Neural progenitor cell (in vitro differentiated cells): ENCODE measurements at regions not wholly inside any gene's neighbourhood (a gene's known extent, or its start where the extent isn't known, plus 50 kb on each side); places are given as distances from the start of the nearest gene placed in this dataset.

Experiments
- DNase-seq: peaks from one replicate; pipeline ENCODE4 v3.0.0-alpha.2; 2016; ENCODE audit warnings: low spot score
- H2AFZ ChIP-seq: fragments of 200-600 bp; sonication (generic); replicated peaks from 2 replicates; pipeline ENCODE4 v1.6.1; 2016; ENCODE audit warnings: antibody characterized with exemption
- H3F3A ChIP-seq: fragments of 200-600 bp; sonication (generic); 2 replicates; pipeline ENCODE4 v1.6.1; 2016; ENCODE audit warnings: antibody characterized with exemption, low read depth
- H3K27ac ChIP-seq: fragments of 200-600 bp; sonication (generic); 2 replicates; pipeline ENCODE4 v1.5.1; 2016; ENCODE audit warnings: mild to moderate bottlenecking
- H3K27me3 ChIP-seq: fragments of 200-600 bp; sonication (generic); 2 replicates; pipeline ENCODE4 v1.6.1; 2016; ENCODE audit warnings: mild to moderate bottlenecking, moderate library complexity
- H3K36me3 ChIP-seq: fragments of 200-600 bp; sonication (generic); 2 replicates; pipeline ENCODE4 v1.5.1; 2016
- H3K4me1 ChIP-seq: fragments of 200-600 bp; sonication (generic); 2 replicates; pipeline ENCODE4 v1.6.1; 2016; ENCODE audit warnings: mixed run types
- H3K4me2 ChIP-seq: fragments of 200-600 bp; sonication (generic); 2 replicates; pipeline ENCODE4 v1.6.1; 2016
- H3K4me3 ChIP-seq: fragments of 200-600 bp; sonication (generic); 2 replicates; pipeline ENCODE4 v1.5.1; 2016
- H3K79me2 ChIP-seq: fragments of 200-600 bp; sonication (generic); 2 replicates; pipeline ENCODE4 v1.6.1; 2016; ENCODE audit warnings: low read depth
- H3K9ac ChIP-seq: fragments of 200-600 bp; sonication (generic); 2 replicates; pipeline ENCODE4 v1.6.1; 2016
- H3K9me3 ChIP-seq: fragments of 200-600 bp; sonication (generic); 2 replicates; pipeline ENCODE4 v1.5.1; 2016; ENCODE audit warnings: low read depth
- H4K20me1 ChIP-seq: fragments of 200-600 bp; sonication (generic); 2 replicates; pipeline ENCODE4 v1.6.1; 2016; ENCODE audit warnings: low read depth
- H3K27ac Mint-ChIP-seq: 3 replicates; pipeline ENCODE4 v1.8.0; 2021; ENCODE audit warnings: mixed read lengths
- H3K27me3 Mint-ChIP-seq: 2 replicates; pipeline ENCODE4 v1.8.0; 2022; ENCODE audit warnings: low read depth, mild to moderate bottlenecking, inconsistent platforms, moderate library complexity, mixed read lengths; ENCODE audit not compliant: insufficient read depth
- H3K36me3 Mint-ChIP-seq: 3 replicates; pipeline ENCODE4 v1.8.0; 2021; ENCODE audit warnings: mixed read lengths
- H3K4me1 Mint-ChIP-seq: 3 replicates; pipeline ENCODE4 v1.8.0; 2021; ENCODE audit warnings: mixed read lengths
- H3K4me3 Mint-ChIP-seq: 3 replicates; pipeline ENCODE4 v1.8.0; 2021; ENCODE audit warnings: mild to moderate bottlenecking, moderate library complexity, mixed read lengths
- H3K9me3 Mint-ChIP-seq: 3 replicates; pipeline ENCODE4 v1.8.0; 2020; ENCODE audit warnings: mixed read lengths
- EZH2 ChIP-seq: fragments of 200-600 bp; sonication (generic); IDR thresholded peaks from 2 replicates; pipeline ENCODE4 v1.6.1; 2017; ENCODE audit warnings: antibody characterized with exemption, mild to moderate bottlenecking, moderate library complexity
- EZH2phosphoT487 ChIP-seq: fragments of 200-600 bp; sonication (generic); IDR thresholded peaks from 2 replicates; pipeline ENCODE4 v1.6.1; 2017; ENCODE audit warnings: antibody characterized with exemption
- TF ChIP-seq, protein P1 (sequence below): fragments of 200-600 bp; sonication (generic); IDR thresholded peaks from 2 replicates; pipeline ENCODE4 v1.5.1; 2017; ENCODE audit warnings: antibody characterized with exemption, mild to moderate bottlenecking

DNA sequence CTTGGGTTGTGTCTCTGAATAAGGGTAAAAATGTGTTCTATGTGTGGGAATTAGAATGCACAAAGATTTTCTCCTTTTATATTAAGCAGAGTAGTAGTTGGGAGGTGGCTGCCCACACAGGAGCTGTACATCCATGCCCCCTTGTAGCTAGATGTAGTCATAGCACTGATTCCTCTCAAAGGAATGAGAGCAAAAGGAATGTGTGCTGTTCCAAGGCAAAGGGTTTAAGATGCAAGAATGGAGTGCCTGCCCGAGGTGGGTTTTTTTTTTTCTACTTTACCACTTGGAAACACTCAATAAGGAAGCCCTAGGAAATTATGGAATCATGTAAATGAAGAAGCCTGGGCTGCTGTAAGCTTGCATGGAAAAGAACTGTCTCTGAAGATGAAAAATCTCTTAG is 2183.2 kb upstream of the AGA start:
- H3K9ac ChIP-seq: no peak overlapping the region
- no peaks in the 10 kb centered on the region for H3K79me2 ChIP-seq
- H3K4me3 ChIP-seq: no peak overlapping the region
- no peaks in the 10 kb centered on the region for H3K9me3 ChIP-seq
- Mint-ChIP-seq H3K4me3 (no peak overlapping the region), H3K4me1 (no peaks in the 10 kb centered on the region), H3K9me3 (no peaks in the 10 kb centered on the region), H3K36me3 (no peaks in the 10 kb centered on the region), H3K27ac (no peak overlapping the region), H3K27me3 (no peaks in the 10 kb centered on the region)
- no peaks in the 10 kb centered on the region for H3F3A ChIP-seq
- TF ChIP-seq EZH2phosphoT487: no peak
- TF ChIP-seq, protein P1, sequence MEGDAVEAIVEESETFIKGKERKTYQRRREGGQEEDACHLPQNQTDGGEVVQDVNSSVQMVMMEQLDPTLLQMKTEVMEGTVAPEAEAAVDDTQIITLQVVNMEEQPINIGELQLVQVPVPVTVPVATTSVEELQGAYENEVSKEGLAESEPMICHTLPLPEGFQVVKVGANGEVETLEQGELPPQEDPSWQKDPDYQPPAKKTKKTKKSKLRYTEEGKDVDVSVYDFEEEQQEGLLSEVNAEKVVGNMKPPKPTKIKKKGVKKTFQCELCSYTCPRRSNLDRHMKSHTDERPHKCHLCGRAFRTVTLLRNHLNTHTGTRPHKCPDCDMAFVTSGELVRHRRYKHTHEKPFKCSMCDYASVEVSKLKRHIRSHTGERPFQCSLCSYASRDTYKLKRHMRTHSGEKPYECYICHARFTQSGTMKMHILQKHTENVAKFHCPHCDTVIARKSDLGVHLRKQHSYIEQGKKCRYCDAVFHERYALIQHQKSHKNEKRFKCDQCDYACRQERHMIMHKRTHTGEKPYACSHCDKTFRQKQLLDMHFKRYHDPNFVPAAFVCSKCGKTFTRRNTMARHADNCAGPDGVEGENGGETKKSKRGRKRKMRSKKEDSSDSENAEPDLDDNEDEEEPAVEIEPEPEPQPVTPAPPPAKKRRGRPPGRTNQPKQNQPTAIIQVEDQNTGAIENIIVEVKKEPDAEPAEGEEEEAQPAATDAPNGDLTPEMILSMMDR: peak; percentile 25
- no peak overlapping the region for H3K4me2 ChIP-seq
- peak; percentile 18 for DNase-seq
- H3K36me3 ChIP-seq: no peaks in the 10 kb centered on the region
- no peaks in the 10 kb centered on the region for H3K4me1 ChIP-seq
- no peak overlapping the region for H2AFZ ChIP-seq
- no peak overlapping the region for H3K27ac ChIP-seq
- no peaks in the 10 kb centered on the region for H4K20me1 ChIP-seq
- no peaks in the 10 kb centered on the region for H3K27me3 ChIP-seq

DNA sequence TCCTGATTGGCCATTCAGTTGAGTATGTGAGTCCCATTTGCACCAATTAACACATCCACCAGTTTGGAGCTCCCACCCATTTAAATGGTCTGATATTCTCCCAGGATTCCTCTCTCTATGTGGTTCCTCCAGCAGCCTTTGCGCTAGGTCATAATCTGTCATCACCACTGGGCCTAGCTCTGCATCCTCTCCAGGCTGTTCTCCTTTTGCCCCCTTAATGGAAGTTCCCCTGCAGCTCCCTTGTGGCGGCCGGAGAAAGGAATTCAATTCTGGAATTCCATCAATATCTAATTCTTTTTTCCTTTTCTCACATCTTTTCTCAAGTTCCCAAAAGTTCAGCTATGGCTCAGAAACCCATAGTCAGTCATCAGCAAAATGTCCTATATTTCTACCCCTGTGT is 2184.4 kb upstream of the AGA start:
- Mint-ChIP-seq H3K4me1 (no peaks in the 10 kb centered on the region), H3K9me3 (no peaks in the 10 kb centered on the region), H3K27ac (no peak overlapping the region), H3K36me3 (no peaks in the 10 kb centered on the region), H3K27me3 (no peaks in the 10 kb centered on the region), H3K4me3 (no peak overlapping the region)
- Histone ChIP-seq H3K9me3 (no peaks in the 10 kb centered on the region), H2AFZ (no peak overlapping the region), H3K4me3 (no peak overlapping the region), H3K36me3 (no peaks in the 10 kb centered on the region), H3K4me2 (no peak overlapping the region), H3F3A (no peaks in the 10 kb centered on the region), H4K20me1 (no peaks in the 10 kb centered on the region), H3K27me3 (no peaks in the 10 kb centered on the region), H3K9ac (no peak overlapping the region), H3K27ac (no peak overlapping the region), H3K4me1 (no peaks in the 10 kb centered on the region), H3K79me2 (no peaks in the 10 kb centered on the region)
- DNase-seq: peak; percentile 22
- TF ChIP-seq, protein P1: peak; percentile 50
- no peak for TF ChIP-seq EZH2

DNA sequence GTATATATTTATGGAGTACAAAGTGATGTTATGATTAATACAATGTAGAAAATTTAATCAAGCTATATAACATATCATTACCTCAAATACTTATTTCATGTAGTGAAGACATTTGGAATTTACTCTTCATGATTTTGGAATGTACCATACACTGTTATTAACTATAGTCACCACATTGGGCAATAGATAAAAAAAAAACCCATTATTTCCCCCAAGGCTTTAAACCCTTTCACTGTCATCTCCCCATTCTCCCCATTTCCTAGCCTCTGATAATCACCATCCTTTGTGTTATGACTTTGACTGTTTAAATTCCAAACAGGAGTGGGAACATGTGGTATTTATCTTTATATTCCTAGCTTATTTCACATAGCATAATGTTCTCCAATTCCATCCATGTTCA is 2189.1 kb upstream of the AGA start:
- H3K27ac Mint-ChIP-seq: no peak overlapping the region
- Histone ChIP-seq H3K9me3 (no peaks in the 10 kb centered on the region), H3F3A (no peaks in the 10 kb centered on the region), H3K27me3 (no peaks in the 10 kb centered on the region), H3K4me2 (no peak overlapping the region), H4K20me1 (no peaks in the 10 kb centered on the region), H2AFZ (no peak overlapping the region), H3K79me2 (no peaks in the 10 kb centered on the region), H3K4me3 (no peak overlapping the region), H3K4me1 (no peaks in the 10 kb centered on the region), H3K9ac (no peak overlapping the region), H3K27ac (no peak overlapping the region), H3K36me3 (no peaks in the 10 kb centered on the region)
- no peak for DNase-seq
- no peaks in the 10 kb centered on the region for H3K36me3 Mint-ChIP-seq
- H3K4me3 Mint-ChIP-seq: no peak overlapping the region
- no peak for TF ChIP-seq EZH2phosphoT487
- no peak for TF ChIP-seq EZH2
- TF ChIP-seq, protein P1: no peak
- H3K4me1 Mint-ChIP-seq: no peaks in the 10 kb centered on the region
- peaks cover 4% of the 10 kb centered on the region for H3K9me3 Mint-ChIP-seq
- H3K27me3 Mint-ChIP-seq: no peaks in the 10 kb centered on the region

DNA sequence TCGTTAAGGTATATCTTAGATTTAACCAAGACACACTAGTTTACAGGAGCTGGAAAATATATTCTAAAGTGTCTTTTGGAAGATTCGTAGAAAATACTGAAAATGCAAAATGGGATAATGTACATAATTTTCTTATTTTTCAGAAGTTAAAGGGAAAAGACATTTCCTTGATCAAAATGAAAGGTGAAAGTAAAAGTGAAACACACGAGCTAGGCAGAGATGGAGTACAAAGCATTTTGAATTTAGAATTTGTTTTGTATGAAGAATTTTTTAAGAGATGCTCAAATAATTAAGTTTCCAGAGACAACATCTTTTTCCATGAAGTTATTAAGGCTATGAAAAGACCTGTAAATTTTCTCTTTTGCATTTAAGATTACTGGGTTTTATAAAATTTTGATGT is 2192.6 kb upstream of the AGA start:
- no peak overlapping the region for H3K27ac ChIP-seq
- TF ChIP-seq, protein P1: no peak
- TF ChIP-seq EZH2phosphoT487 (no peak), EZH2 (no peak)
- H3F3A ChIP-seq: no peaks in the 10 kb centered on the region
- H3K36me3 Mint-ChIP-seq: no peaks in the 10 kb centered on the region
- no peaks in the 10 kb centered on the region for H3K79me2 ChIP-seq
- H3K27ac Mint-ChIP-seq: no peak overlapping the region
- no peaks in the 10 kb centered on the region for H4K20me1 ChIP-seq
- no peak overlapping the region for H2AFZ ChIP-seq
- no peaks in the 10 kb centered on the region for H3K27me3 ChIP-seq
- no peak overlapping the region for H3K4me3 Mint-ChIP-seq
- no peaks in the 10 kb centered on the region for H3K27me3 Mint-ChIP-seq
- H3K9me3 Mint-ChIP-seq: peaks cover 10% of the 10 kb centered on the region
- no peak for DNase-seq
- H3K4me3 ChIP-seq: no peak overlapping the region
- no peaks in the 10 kb centered on the region for H3K4me1 ChIP-seq
- no peaks in the 10 kb centered on the region for H3K4me1 Mint-ChIP-seq
- H3K9me3 ChIP-seq: no peaks in the 10 kb centered on the region
- no peak overlapping the region for H3K9ac ChIP-seq
- H3K4me2 ChIP-seq: no peak overlapping the region
- H3K36me3 ChIP-seq: no peaks in the 10 kb centered on the region
